HEK293 (cell line): ENCODE measurements at regions not wholly inside any gene's neighbourhood (a gene's known extent, or its start where the extent isn't known, plus 50 kb on each side); places are given as distances from the start of the nearest gene placed in this dataset.

Source experiments
- CTCF ChIA-PET: fragments of 350-600 bp; formaldehyde crosslinking; extraction: SDS; loops from one replicate; lab custom pipeline; 2021; ENCODE audit warnings: antibody characterized with exemption; lab: Yijun Ruan, JAX
- POLR2A ChIA-PET: fragments of 300-600 bp; formaldehyde crosslinking; extraction: SDS; loops from one replicate; lab custom pipeline; 2020; ENCODE audit warnings: antibody characterized with exemption, inconsistent platforms; lab: Yijun Ruan, JAX
- H3K27ac ChIP-seq: fragments of 200-500 bp; sonication (Bioruptor generic); 2 replicates; pipeline ENCODE4 v1.5.1; 2014; ENCODE audit warnings: low read depth, low read length, control low read depth, inconsistent platforms; ENCODE audit errors: extremely low read depth
- H3K36me3 ChIP-seq, 2 experiments: fragments of 200-500 bp in 1 of 2; sonication (Bioruptor generic) in 1 of 2; 1 replicate in 1 of 2; 2 replicates in 1 of 2; pipeline ENCODE4 v1.5.1; 2014 to 2017; ENCODE audit warnings: inconsistent platforms in 2 of 2, low read length in 2 of 2; ENCODE audit not compliant: control insufficient read depth in 2 of 2, insufficient read depth in 1 of 2
- H3K4me1 ChIP-seq: fragments of 200-500 bp; sonication (Bioruptor generic); 2 replicates; pipeline ENCODE4 v1.5.1; 2014; ENCODE audit warnings: mild to moderate bottlenecking, low read length, inconsistent platforms; ENCODE audit not compliant: control insufficient read depth, insufficient read depth
- H3K4me3 ChIP-seq: 2 replicates; pipeline ENCODE4 v1.5.1; 2011; ENCODE audit warnings: low read depth, mild to moderate bottlenecking, control low read depth, low read length, moderate library complexity
- H3K9me3 ChIP-seq: fragments of 200-500 bp; sonication (Bioruptor generic); 2 replicates; pipeline ENCODE4 v1.5.1; 2014; ENCODE audit warnings: low read depth, low read length, inconsistent platforms; ENCODE audit not compliant: control insufficient read depth, insufficient read depth
- BCL11A ChIP-seq: fragments of 450-650 bp; formaldehyde crosslinking; IDR thresholded peaks from 2 replicates; pipeline ENCODE4 v1.5.1; 2016; ENCODE audit warnings: low read depth, missing biosample characterization, missing genetic modification characterization
- GLIS2 ChIP-seq: fragments of 450-650 bp; formaldehyde crosslinking; IDR thresholded peaks from 2 replicates; pipeline ENCODE4 v1.5.1; 2016; ENCODE audit warnings: missing biosample characterization, missing genetic modification characterization
- SETDB1 ChIP-seq: IDR thresholded peaks from one replicate; pipeline ENCODE4 v1.6.1; 2017; ENCODE audit warnings: mild to moderate bottlenecking, low read length, moderate library complexity, mixed read lengths; ENCODE audit not compliant: insufficient read length
- ZNF10 ChIP-seq: fragments of 450-650 bp; formaldehyde crosslinking; IDR thresholded peaks from 2 replicates; pipeline ENCODE4 v1.5.1; 2017; ENCODE audit warnings: missing biosample characterization, missing genetic modification characterization
- ZNF114 ChIP-seq: fragments of 450-650 bp; formaldehyde crosslinking; IDR thresholded peaks from 2 replicates; pipeline ENCODE4 v1.5.0; 2017; ENCODE audit warnings: missing biosample characterization, missing genetic modification characterization
- ZNF155 ChIP-seq: fragments of 450-650 bp; formaldehyde crosslinking; IDR thresholded peaks from 2 replicates; pipeline ENCODE4 v1.5.1; 2016; ENCODE audit warnings: missing biosample characterization, missing genetic modification characterization
- ZNF202 ChIP-seq: fragments of 450-650 bp; formaldehyde crosslinking; IDR thresholded peaks from 2 replicates; pipeline ENCODE4 v1.5.1; 2016; ENCODE audit warnings: missing biosample characterization, missing genetic modification characterization, borderline replicate concordance
- ZNF274 ChIP-seq, 2 experiments: fragments of 200-500 bp in 1 of 2; fragments of 450-650 bp in 1 of 2; sonication (Bioruptor generic) in 1 of 2; formaldehyde crosslinking in 1 of 2; IDR thresholded peaks; 2 replicates each; pipeline versions ENCODE4 v1.5.1 to v1.6.1; 2014 to 2016; ENCODE audit warnings: borderline replicate concordance in 1 of 2, inconsistent platforms in 1 of 2, low read length in 1 of 2, missing biosample characterization in 1 of 2, missing genetic modification characterization in 1 of 2
- ZNF311 ChIP-seq: fragments of 450-650 bp; formaldehyde crosslinking; IDR thresholded peaks from 2 replicates; pipeline ENCODE4 v1.5.1; 2017; ENCODE audit warnings: missing biosample characterization, missing genetic modification characterization, borderline replicate concordance
- ZNF37A ChIP-seq: fragments of 450-650 bp; IDR thresholded peaks from 2 replicates; pipeline ENCODE4 v1.5.1; 2018; ENCODE audit warnings: missing biosample characterization, missing genetic modification characterization
- ZNF548 ChIP-seq: fragments of 450-650 bp; formaldehyde crosslinking; IDR thresholded peaks from 2 replicates; pipeline ENCODE4 v1.5.1; 2016; ENCODE audit warnings: missing biosample characterization, missing genetic modification characterization
- ZNF549 ChIP-seq: fragments of 450-650 bp; IDR thresholded peaks from 2 replicates; pipeline ENCODE4 v1.5.1; 2018; ENCODE audit warnings: missing biosample characterization, missing genetic modification characterization, mild to moderate bottlenecking, inconsistent platforms, moderate library complexity
- ZNF585B ChIP-seq: fragments of 450-650 bp; formaldehyde crosslinking; IDR thresholded peaks from 2 replicates; pipeline ENCODE4 v1.5.1; 2016; ENCODE audit warnings: missing biosample characterization, missing genetic modification characterization
- ZNF596 ChIP-seq: fragments of 450-650 bp; IDR thresholded peaks from 2 replicates; pipeline ENCODE4 v1.5.0; 2018; ENCODE audit warnings: missing biosample characterization, mild to moderate bottlenecking, missing genetic modification characterization, moderate library complexity
- ZNF701 ChIP-seq: fragments of 450-650 bp; formaldehyde crosslinking; IDR thresholded peaks from 2 replicates; pipeline ENCODE4 v1.5.1; 2016; ENCODE audit warnings: missing biosample characterization, missing genetic modification characterization
- ZNF747 ChIP-seq: fragments of 450-650 bp; formaldehyde crosslinking; IDR thresholded peaks from 2 replicates; pipeline ENCODE4 v1.5.1; 2016; ENCODE audit warnings: missing biosample characterization, missing genetic modification characterization
- ZSCAN30 ChIP-seq: fragments of 450-650 bp; IDR thresholded peaks from 2 replicates; pipeline ENCODE4 v1.5.1; 2018; ENCODE audit warnings: missing biosample characterization, mild to moderate bottlenecking, missing genetic modification characterization, moderate library complexity
- TF ChIP-seq, protein P1 (sequence below): fragments of 450-650 bp; formaldehyde crosslinking; IDR thresholded peaks from 2 replicates; pipeline ENCODE4 v1.5.1; 2016; ENCODE audit warnings: missing biosample characterization, missing genetic modification characterization
- TF ChIP-seq, protein P2 (sequence below): fragments of 450-650 bp; formaldehyde crosslinking; IDR thresholded peaks from 2 replicates; pipeline ENCODE4 v1.5.0; 2017; ENCODE audit warnings: missing biosample characterization, missing genetic modification characterization, borderline replicate concordance
- TF ChIP-seq, protein P3 (sequence below): fragments of 450-650 bp; formaldehyde crosslinking; IDR thresholded peaks from 2 replicates; pipeline ENCODE4 v1.5.1; 2016; ENCODE audit warnings: missing biosample characterization, missing genetic modification characterization
- TF ChIP-seq, protein P4 (sequence below): fragments of 450-650 bp; formaldehyde crosslinking; IDR thresholded peaks from 2 replicates; pipeline ENCODE4 v1.5.1; 2016; ENCODE audit warnings: missing biosample characterization, missing genetic modification characterization
- TF ChIP-seq, protein P5 (sequence below): fragments of 450-650 bp; formaldehyde crosslinking; IDR thresholded peaks from 2 replicates; pipeline ENCODE4 v1.5.1; 2016; ENCODE audit warnings: missing biosample characterization, missing genetic modification characterization
- TF ChIP-seq, protein P6 (sequence below): fragments of 450-650 bp; formaldehyde crosslinking; IDR thresholded peaks from 2 replicates; pipeline ENCODE4 v1.5.1; 2016; ENCODE audit warnings: missing biosample characterization, missing genetic modification characterization

DNA sequence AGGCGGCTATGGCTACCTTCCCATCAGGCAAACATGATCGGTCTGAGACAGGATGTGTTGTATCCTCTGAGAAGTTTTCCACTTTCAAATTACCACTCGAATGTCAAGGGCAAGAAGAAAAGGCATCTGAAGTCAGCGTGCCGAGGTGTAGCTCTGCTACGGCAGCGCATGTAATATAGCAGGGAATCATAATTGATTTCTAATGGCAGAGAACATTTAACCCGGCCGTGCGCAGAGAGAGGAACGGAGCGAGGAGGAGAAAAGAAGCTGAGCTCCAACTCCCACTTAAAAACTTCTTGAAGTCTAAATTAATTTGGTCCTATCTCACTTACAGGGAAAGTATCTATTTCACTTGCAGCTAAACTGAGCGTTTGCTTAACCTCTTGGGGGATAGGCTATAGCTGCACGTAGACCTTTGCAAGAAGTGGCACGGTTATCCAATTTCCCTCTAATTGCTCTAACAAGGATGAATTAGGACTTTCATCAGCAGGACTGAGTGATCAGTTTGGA lies 137.3 kb upstream of the KIRREL3 start:
- Histone ChIP-seq H3K27ac (no peak overlapping the region), H3K36me3 (no peaks in the 10 kb centered on the region), H3K4me1 (no peaks in the 10 kb centered on the region), H3K4me3 (no peak overlapping the region), H3K9me3 (no peaks in the 10 kb centered on the region)
- CTCF ChIA-PET = interaction anchor here (0.6 kb wide), 1 partner anchor 1706 kb away, joined by 3 read pairs; no protein-coding TSS in a partner anchor
- TF ChIP-seq ZNF202 (tag by site-specific recombination) (no peak), ZNF585B (tag by site-specific recombination) (no peak), ZNF10 (tag by site-specific recombination) (no peak), ZNF596 (tag by site-specific recombination) (no peak), ZSCAN30 (tag by site-specific recombination) (no peak), ZNF311 (tag by site-specific recombination) (no peak)
- POLR2A ChIA-PET = no interaction called here

DNA sequence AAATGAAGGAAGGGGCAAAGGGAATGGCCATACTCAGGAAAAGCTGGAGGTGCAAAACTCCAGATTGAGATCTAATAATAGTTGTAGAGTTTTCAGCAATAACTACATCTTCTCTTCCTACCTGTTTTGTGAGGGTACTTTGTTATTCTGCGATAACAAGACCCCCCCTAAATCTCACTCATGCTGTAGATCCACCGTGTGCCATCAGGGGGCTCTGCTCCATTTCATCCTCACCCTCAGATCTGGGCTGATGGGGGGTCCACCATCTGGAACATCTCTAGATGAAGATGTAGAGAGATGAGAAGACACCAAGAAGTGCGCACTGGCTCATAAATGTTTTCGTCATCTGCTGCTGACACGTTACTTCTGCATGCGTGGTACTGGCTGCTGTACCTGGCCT lies 135.9 kb upstream of the KIRREL3 start:
- no peak overlapping the region for H3K27ac ChIP-seq
- H3K36me3 ChIP-seq = no peaks in the 10 kb centered on the region
- TF ChIP-seq, protein P1, sequence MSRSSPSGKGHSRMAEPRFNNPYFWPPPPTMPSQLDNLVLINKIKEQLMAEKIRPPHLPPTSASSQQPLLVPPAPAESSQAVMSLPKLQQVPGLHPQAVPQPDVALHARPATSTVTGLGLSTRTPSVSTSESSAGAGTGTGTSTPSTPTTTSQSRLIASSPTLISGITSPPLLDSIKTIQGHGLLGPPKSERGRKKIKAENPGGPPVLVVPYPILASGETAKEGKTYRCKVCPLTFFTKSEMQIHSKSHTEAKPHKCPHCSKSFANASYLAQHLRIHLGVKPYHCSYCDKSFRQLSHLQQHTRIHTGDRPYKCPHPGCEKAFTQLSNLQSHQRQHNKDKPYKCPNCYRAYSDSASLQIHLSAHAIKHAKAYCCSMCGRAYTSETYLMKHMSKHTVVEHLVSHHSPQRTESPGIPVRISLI (tag by site-specific recombination) = no peak
- no peak for TF ChIP-seq ZNF155 (tag by site-specific recombination)
- no peak for TF ChIP-seq BCL11A (tag by site-specific recombination)
- TF ChIP-seq ZNF549 (tag by site-specific recombination) = no peak
- no peak for TF ChIP-seq GLIS2 (tag by site-specific recombination)
- no peak for TF ChIP-seq ZNF114 (tag by site-specific recombination)
- TF ChIP-seq, protein P2, sequence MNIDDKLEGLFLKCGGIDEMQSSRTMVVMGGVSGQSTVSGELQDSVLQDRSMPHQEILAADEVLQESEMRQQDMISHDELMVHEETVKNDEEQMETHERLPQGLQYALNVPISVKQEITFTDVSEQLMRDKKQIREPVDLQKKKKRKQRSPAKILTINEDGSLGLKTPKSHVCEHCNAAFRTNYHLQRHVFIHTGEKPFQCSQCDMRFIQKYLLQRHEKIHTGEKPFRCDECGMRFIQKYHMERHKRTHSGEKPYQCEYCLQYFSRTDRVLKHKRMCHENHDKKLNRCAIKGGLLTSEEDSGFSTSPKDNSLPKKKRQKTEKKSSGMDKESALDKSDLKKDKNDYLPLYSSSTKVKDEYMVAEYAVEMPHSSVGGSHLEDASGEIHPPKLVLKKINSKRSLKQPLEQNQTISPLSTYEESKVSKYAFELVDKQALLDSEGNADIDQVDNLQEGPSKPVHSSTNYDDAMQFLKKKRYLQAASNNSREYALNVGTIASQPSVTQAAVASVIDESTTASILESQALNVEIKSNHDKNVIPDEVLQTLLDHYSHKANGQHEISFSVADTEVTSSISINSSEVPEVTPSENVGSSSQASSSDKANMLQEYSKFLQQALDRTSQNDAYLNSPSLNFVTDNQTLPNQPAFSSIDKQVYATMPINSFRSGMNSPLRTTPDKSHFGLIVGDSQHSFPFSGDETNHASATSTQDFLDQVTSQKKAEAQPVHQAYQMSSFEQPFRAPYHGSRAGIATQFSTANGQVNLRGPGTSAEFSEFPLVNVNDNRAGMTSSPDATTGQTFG (tag by site-specific recombination) = no peak
- TF ChIP-seq, protein P3, sequence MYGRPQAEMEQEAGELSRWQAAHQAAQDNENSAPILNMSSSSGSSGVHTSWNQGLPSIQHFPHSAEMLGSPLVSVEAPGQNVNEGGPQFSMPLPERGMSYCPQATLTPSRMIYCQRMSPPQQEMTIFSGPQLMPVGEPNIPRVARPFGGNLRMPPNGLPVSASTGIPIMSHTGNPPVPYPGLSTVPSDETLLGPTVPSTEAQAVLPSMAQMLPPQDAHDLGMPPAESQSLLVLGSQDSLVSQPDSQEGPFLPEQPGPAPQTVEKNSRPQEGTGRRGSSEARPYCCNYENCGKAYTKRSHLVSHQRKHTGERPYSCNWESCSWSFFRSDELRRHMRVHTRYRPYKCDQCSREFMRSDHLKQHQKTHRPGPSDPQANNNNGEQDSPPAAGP (tag by site-specific recombination) = no peak
- no peak for TF ChIP-seq SETDB1
- no peak for TF ChIP-seq ZNF548 (tag by site-specific recombination)
- TF ChIP-seq, protein P4, sequence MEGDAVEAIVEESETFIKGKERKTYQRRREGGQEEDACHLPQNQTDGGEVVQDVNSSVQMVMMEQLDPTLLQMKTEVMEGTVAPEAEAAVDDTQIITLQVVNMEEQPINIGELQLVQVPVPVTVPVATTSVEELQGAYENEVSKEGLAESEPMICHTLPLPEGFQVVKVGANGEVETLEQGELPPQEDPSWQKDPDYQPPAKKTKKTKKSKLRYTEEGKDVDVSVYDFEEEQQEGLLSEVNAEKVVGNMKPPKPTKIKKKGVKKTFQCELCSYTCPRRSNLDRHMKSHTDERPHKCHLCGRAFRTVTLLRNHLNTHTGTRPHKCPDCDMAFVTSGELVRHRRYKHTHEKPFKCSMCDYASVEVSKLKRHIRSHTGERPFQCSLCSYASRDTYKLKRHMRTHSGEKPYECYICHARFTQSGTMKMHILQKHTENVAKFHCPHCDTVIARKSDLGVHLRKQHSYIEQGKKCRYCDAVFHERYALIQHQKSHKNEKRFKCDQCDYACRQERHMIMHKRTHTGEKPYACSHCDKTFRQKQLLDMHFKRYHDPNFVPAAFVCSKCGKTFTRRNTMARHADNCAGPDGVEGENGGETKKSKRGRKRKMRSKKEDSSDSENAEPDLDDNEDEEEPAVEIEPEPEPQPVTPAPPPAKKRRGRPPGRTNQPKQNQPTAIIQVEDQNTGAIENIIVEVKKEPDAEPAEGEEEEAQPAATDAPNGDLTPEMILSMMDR (tag by site-specific recombination) = no peak
- TF ChIP-seq, protein P5, sequence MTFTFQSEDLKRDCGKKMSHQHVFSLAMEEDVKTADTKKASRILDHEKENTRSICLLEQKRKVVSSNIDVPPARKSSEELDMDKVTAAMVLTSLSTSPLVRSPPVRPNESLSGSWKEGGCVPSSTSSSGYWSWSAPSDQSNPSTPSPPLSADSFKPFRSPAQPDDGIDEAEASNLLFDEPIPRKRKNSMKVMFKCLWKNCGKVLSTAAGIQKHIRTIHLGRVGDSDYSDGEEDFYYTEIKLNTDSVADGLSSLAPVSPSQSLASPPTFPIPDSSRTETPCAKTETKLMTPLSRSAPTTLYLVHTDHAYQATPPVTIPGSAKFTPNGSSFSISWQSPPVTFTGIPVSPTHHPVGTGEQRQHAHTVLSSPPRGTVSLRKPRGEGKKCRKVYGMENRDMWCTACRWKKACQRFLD (tag by site-specific recombination) = no peak
- TF ChIP-seq ZNF274 (IDR thresholded peaks at IDR 0.05; ENCODE audit: low read length) = no peak
- no peak for TF ChIP-seq ZNF274 (tag by site-specific recombination; IDR thresholded peaks at IDR 0.05; ENCODE audit: borderline replicate concordance)
- TF ChIP-seq, protein P6, sequence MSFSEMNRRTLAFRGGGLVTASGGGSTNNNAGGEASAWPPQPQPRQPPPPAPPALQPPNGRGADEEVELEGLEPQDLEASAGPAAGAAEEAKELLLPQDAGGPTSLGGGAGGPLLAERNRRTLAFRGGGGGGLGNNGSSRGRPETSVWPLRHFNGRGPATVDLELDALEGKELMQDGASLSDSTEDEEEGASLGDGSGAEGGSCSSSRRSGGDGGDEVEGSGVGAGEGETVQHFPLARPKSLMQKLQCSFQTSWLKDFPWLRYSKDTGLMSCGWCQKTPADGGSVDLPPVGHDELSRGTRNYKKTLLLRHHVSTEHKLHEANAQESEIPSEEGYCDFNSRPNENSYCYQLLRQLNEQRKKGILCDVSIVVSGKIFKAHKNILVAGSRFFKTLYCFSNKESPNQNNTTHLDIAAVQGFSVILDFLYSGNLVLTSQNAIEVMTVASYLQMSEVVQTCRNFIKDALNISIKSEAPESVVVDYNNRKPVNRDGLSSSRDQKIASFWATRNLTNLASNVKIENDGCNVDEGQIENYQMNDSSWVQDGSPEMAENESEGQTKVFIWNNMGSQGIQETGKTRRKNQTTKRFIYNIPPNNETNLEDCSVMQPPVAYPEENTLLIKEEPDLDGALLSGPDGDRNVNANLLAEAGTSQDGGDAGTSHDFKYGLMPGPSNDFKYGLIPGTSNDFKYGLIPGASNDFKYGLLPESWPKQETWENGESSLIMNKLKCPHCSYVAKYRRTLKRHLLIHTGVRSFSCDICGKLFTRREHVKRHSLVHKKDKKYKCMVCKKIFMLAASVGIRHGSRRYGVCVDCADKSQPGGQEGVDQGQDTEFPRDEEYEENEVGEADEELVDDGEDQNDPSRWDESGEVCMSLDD (tag by site-specific recombination) = no peak
- no peak for TF ChIP-seq ZNF747 (tag by site-specific recombination)
- no peak for TF ChIP-seq ZNF37A
- no peak for TF ChIP-seq ZNF701 (tag by site-specific recombination)
- TF ChIP-seq, all 188 proteins: peak for 0
- CTCF ChIA-PET = no interaction called here
- Histone ChIP-seq H3K4me1 (no peaks in the 10 kb centered on the region), H3K4me3 (no peak overlapping the region), H3K9me3 (no peaks in the 10 kb centered on the region)
- POLR2A ChIA-PET = no interaction called here
